ENCODE measurements at regions not wholly inside any gene's neighbourhood (a gene's known extent, or its start where the extent isn't known, plus 50 kb on each side); places are given as distances from the start of the nearest gene placed in this dataset.

DNA sequence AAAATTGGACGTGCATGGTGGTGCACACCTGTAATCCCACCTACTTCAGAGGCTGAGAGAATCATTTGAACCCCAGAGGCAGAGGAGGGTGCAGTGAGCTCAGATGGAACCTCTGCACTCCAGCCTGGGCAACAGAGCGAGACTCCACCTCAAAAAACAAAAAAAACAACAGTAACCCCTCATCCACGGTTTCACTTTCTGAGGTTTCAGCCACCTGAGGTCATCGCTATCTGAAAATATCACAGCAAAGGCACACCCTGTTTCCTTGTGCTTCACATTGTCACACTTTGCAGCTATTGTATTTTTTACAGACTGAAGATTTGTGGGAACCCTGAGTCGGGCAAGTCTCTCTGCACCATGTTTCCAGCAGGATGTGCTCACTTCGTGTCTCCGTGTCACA lies 54.1 kb upstream of the FOXQ1 start:
- no peak for DNase-seq

DNA sequence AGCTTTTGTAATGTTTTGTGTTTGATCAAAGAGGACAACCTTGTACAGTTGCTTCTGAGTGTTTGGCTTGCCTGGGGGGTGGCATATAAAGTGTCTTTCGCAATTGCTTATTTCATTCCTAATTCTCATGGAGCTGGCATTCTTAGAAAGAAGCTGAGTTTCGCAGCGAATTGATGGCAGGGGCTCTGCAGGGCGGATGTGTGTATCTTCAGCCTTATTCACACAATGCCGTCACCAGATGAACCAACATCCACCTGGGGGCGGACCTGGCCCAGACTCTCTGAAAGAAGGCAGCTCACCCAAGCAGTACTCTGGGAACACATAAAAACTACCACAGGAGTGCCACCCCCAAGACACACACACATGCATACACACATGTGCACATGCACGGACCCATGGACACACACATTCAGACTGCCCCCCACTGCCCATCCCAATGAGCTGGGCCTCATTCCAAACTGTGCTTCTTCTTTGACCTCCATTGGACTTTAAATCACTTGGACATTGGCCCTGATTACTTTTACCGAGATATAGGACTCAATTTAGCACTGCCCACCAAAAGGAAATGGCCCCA lies 55.4 kb upstream of the FOXQ1 start:
- no peak for DNase-seq

DNA sequence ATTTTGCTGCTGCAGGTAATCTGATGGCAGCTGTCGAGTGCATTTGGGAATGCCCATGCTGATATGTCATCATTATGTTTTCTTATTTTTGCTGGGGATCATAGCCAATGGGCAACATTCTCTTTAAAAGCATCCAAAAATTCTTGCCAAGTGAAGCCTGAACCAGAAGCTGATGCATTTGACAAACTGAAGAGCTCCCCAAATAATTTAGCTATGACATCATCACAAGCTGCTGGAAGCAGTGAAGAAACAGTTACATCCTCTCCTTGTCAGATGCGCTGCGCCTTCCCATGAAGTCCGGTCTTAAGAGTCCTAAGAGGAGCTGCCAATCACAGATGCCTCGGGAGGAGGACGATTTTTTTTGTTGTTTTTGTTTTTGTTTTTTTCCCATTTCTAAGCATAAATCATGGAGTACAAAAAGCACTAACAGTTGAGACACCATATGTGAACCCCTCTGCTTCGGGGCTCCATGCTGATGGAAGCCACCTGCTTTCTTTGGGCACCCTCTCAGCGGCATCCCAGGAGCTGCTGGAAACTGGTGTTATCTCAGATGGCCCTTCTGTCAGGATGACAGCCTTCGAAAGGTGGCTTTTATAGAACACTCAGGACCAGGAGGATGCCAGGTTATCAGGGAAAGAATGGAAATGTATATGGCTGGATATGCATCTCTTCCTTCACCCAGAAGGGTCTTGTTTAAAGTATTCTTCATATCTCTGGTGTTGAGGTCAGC lies 56.1 kb upstream of the FOXQ1 start:
- DNase-seq: no peak

DNA sequence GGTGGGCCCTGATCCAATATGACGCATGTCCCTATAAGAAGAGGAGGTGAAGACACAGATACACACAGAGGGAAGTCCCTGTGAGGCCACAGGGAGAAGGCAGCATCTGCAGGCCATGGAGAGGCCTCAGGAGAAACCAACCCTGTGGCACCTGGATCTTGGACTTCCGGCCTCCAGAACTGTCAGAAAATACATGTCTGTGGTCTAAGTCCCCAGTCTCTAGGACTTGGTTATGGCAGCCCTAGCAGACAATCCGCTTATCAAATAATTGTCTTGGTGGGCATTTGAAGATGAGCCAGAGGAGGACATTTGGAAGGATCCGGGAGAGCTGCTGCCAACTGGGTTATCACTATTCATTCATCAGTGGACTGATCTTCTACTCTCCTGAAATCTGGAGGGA lies 57.6 kb upstream of the FOXQ1 start:
- no peak for DNase-seq

DNA sequence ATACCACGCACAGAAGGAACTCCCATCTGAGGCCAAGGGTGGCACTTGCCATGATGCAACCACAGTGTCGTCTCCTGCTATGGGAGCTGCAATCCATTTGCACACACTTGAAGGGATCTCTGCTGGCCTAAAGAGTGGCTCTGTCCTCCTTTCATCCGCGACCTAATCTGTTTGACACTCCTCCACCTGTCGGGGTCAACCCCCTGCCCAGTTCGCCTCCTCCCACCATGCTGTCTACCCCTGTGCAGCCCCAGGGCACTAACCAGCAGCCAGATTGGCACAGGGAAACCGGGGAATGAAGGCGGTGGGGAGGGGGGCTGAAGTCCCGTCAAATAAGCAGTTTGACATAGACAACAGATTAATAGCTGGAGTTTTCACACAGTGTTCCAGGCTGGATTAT lies 58.1 kb upstream of the FOXQ1 start:
- no peak for DNase-seq

DNA sequence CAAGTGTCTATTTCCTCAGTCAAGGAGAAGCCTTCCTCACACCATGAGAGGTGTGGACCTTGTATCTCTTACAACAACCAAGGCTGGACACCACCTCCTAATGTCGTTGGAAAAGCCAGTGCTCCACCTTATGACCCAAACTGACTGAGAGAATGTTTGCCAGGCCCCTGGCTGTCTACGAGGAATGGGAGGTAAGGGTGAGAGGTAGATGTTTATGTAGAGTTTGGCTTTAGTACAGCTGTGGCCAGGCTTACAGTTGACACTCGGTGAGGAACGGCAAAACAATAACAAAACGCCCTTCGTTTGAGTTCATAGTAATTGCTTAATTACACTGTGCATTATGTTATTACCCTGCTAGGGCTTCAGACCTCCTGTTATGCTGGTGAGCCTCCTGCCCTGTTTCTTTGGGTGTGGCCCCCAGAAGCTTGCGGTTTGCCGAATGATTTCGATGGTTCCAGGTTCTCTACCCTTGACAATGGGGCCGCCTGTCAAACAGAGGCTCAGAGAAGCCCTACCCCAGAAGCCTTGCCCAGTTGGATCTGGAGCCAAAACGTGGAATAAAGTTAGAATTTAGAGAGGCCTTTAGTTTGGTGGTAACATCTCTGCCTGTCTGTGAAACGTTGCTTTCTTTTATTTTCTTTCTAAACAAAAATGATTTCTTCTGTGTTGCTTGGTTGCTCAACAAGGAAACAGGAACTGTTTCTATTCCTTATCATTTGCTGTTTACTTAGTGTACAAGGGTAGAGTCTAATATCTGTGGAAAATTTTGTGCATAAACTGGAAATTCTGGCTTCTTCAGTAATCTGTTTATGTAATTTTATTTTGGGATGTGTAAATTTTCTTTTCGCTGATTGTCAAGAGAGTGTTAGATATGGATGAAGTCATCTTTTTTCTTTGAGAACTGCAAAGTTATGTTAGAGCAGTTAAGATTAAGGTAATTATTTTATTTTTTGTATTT lies 60.4 kb upstream of the FOXQ1 start:
- DNase-seq: no peak

DNA sequence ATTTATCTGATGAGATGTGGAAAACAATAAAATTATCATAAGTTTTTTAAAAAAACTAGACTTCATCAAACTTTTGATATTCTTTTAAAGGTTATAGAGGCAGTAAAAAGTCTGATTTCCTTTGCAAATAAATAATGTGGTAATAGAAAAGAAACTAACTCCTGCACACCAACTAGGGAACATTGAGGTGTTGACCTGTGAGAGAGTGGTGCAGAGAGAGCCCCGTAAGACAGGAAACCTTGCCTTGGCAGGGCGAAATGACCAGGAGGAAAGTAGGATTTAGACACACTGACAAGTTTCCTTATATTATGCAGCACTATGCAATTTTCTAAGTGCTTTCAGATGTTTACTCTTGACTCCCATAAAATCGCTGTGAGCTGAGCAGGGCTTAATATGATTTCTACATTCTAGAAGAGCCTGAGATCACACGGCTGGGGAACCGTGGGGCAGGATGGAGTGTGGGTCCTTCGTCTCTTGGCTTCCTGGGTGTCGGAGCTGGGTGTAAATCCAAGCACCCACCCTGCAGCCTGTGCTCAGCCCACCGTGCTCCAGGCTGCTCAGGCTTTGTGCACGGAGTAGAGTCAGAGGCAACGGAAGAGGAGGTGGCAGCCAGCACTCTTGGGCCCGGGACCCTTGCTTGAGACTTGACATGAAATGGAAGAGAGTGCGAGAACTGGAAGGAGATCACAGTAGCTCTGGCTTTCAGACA lies 61.3 kb upstream of the FOXQ1 start:
- DNase-seq: no peak

DNA sequence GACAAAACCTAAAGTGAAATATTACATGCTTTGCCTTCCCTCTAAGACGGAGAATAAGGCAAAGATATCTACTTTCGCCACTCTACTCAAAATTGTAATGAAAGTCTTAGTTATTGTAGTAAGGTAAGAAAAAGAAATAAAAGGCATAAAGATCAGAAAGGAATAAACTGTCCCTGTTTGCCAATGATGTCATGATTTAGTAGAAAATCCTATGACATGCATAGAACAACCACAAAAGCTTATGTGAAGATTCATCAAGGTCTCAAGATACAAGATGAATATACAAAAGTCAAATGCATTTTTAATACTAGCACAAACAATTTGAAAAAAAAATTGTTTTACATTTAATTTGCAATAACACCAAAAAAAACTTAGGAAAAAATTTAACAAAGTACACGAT lies 64.0 kb upstream of the FOXQ1 start:
- DNase-seq: no peak

DNA sequence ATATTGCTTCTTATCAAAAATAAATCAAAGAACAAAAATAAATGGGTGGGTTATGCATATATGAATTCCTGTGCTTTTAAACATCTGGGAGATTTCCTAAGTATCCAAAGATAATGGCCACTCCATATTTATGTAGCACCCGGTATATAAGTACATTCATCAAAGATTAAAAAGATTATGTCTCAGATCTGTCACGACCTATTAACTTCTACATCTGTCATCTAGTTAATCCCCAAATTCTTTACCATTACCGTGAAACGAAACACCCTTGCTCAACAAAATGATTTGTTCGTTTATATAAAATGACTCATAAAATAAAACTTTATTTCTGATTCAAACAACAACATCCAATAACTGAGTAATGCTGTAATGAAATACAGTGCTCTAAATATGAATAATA lies 64.8 kb upstream of the FOXQ1 start:
- DNase-seq: no peak

DNA sequence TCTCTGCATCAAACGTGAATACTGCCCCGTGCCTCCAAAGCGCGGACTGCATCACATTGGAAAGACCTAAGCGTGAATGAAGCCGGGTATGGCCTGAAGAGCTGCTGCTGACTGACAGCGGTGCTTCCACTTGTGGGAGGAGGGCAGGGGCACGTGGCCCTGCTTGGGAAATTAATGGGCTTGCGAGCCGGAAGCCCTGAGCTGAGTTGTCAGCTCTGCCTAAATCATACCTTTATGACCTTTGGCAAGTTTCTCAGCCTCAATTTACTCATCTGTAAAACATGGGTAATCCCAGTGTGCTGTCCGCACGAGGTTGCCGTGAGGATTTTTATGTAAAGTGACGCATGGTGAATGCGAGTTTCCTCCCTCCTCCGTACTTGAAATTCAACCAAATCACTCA lies 67.0 kb upstream of the FOXQ1 start:
- no peak for DNase-seq

DNA sequence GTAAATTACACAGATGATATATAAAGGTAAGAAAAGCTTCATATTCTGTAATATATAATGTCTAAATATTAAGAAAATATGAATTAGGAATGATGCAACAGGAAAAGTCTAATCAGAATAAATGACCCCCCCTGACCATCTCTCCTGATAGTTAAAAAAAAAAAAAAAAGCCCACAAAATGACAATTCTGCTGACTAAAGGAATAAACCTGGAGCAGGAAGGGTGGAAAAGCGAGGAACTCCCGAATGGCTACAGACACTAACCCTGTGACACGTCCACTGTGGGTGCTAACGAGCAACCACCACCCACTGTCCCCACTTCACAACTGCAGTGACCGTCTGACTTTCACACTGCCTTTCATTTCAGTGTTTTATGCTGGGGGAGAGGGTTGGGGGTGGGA lies 67.6 kb upstream of the FOXQ1 start:
- no peak for DNase-seq

DNA sequence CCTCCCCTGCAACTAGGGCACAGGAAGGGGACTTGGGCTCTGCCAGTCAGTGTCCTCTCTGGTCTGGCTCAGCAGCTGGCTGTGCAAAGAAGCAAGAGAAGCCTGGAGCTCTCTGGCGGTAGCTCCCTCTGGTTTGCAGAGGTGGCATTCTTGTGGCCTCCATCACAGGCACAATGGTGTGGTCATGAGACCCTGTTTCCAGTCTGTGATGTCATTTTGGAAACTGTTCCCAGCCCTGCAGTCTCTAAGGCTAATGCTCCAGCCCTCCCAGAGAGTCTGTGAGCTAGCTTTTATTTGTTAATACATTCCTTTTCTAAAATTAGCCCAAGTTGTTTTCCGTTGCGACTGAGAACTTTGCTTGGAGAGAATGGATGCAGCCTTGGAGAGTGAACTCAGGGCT lies 69.5 kb upstream of the FOXQ1 start:
- DNase-seq: no peak

DNA sequence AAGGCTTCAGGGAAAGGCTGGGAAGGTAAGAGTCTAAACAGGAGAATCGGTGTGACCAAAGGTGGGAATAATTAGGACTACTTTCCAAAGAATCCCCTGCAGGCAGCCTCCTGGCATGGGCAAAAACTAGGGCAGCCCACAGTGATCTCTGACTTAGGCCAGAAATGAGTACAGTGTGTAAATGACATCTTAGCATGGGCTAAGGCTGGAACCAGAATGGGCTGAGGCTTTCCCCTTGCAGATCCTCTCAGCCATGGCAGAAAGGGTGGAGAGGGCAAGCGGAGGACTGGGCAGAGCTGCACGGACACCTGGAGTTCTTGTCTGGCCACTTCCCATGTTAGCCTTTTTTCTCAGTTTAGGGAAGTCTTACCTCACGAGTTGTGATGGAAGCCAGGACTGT lies 69.9 kb upstream of the FOXQ1 start:
- no peak for DNase-seq

DNA sequence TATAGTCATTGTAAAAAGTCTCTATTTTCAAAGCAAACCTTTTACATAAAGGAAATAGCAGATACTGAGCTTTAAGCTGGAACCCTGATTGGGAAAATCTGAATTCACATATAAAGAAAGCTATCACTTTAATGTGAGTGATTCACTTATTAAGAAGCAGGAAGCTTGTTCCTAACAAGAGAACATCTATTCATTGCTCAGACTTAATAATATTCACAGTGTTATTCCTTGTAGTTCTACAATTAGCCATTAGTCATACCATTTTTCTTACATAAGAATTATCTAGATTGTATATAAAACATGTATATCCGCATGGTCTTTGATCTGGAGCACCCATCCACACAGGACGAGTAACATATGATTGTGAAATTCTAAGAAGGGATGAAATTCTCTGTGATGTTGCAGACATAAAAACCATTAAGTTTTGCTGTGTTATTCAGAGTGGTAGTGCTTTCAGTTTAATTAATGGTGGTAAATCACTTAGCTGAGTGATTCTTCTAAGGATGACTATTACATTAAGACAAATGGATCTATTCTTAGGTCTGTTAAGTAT lies 71.1 kb upstream of the FOXQ1 start:
- DNase-seq: no peak

DNA sequence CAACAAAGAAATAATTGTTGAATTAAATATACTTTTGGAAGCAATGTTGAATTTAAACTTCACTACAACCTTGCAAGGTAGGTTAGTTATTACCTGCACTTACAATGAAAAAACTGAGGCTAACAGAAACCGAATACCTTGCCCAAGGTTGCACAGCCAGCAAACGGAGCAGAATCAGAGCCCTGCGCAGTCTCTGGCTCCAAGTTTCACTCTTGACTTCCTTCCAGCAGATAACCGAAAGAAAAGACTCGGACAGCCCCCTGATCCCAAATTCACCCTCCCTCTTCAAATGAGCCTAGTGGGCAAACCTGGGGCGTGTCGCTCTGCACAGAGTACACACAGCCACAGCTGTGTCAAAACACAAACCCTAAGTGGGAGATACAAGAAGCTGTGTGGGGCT lies 72.1 kb upstream of the FOXQ1 start:
- no peak for DNase-seq

DNA sequence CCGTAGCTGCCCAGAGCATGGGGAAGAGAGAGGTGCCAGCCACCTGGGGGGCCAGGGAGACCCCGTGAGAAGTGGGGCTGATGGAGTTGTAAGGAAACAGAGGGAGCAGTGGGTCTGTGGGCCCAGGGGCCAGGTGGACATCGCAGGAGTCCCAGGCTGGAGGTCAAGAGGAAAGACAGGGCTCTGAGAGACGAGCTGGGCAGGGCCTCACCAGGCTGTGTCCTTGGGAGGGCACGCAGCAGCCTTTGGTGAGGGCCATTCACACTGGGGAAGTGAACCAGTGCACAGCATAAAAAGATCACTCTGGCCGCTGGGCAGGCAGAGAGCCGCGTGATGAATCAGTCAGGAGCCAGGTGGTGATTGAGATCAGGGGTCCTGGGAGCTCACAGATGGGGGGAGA lies 73.9 kb upstream of the FOXQ1 start:
- DNase-seq: no peak

DNA sequence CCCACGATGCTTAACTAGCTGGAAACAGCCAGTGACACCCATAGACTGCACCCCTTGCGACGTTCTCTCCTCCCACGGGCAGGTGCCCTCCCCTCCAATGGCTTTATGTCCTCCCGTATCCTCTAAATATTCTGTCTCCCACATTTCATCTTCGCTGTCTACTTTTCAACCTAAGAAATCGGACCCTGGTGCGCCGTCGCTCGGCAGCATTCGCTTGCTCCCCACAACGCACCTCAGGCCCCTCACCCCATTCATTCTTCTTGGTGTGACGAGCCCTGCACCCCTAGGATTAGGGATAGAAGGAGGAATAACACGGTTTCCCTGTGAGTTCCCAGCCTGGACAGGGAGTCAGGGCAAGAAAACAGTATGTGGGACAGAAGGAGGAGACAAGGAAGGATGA lies 74.3 kb upstream of the FOXQ1 start:
- no peak for DNase-seq

DNA sequence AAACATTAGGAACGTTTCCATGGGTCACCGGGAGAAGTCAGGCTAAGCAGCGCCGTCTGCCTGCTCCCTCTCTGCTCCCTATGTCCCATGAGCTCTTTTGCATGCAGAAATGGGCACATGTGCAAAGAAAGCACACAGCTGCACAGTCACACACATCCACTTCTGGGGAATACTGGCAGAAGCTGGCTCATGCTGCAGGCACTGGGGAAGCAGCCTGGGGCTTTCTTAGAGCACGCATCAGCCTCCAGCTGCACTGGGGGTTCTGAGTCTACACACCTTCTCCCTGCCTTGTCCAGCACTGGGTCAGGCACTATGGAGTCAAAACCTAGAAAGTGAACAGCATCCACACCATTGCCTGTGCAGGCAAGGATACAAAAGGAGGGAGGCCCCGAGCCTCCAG lies 76.1 kb upstream of the FOXQ1 start:
- no peak for DNase-seq

DNA sequence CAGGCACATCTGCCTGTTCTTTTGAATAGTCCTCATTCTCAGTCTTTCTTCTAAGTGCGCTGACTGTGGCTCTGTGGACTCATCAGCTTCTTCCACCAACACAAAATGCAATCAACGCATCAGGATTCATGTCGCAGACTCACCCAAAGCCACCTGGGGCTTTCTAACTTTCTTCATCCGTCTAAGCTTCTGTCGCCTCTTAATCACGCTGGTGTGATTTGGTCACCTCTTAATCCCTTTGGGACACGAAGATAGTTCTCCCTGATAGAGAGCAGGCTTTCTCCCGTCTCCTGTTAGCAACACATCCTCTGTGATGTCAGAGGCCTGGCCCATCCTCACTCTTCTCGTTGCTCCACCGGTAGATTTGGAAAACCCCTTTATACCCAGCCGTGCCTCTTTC lies 78.0 kb upstream of the FOXQ1 start:
- DNase-seq: no peak

DNA sequence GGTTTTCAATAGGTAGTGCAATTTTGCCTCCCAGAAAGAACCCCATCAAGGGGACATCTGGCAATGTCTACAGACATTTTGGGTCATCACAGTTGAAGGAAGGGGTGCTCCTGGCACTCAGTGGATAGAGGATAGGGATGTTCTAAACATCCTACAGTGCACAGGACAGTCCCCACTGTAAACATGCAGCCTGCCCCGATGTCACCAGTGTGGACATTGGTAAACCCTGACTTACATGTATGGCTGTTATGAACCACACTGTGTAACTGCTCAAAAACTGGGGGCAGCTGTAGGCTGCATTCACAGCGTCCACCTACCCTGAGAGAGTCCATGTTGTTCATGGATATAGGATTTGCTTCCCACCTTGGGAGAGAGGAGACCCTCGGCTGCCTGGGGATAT lies 79.3 kb upstream of the FOXQ1 start:
- no peak for DNase-seq

DNA sequence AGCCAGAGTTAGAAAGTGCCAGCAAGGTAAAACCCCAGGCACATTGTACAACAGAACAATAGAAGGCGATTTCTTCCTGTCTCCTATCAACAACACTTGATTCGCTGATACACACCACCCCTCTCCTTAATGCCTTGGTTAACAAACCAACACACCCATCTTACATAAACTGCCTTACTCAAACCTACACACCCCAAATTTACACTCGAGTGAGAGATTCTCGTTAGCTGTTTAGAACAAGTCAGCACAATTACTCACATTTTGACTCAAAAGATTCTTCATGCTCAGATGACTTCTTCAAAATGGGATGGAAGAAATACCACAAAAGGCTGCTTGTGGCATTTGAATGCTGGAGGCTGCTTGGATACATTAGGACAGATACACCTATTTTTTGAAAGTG lies 80.0 kb upstream of the FOXQ1 start:
- DNase-seq: no peak

DNA sequence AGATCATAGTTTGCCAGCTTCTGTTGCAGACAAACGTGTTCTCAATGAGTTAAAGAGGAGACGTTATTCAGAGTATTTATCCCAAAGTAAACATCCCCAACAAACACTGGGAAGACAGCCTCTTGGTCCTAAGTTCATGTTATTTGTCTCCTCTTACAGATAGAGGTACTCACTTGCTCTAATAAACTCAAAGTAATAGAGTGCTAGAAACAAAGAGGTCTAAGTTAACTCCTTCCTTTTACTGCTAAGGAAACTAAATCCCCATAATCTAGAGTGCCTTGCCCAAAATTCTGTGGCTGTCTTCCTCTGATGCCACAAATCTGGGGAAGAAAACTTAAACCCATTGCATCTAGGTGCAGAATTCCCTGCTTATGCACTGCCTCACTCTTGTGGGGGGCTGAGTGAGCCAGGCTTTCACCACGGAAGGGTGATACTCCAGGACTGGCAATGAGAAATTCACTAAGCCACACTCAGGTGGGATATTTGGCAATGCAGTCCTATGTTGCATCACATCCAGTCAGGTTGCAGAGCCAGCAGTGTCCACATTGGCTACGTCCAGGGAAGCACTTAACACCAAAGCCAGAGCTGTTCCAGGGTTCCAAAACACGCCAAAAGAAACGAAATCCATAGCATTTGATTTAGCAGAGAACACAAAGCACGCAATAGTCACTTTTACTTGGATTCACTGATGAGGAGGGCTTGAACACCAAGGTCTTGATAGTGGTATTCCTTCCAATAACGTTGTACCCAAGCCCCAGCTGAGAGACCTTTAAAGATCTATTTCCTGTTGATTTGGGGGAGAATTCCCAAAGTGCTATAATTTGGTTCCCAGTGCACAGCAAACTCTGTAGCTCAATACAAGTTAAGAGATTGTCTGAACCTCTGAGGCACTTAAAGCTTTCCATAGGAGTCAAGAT lies 81.0 kb upstream of the FOXQ1 start:
- DNase-seq: no peak
